B cell (primary cell): ENCODE measurements at regions not wholly inside any gene's neighbourhood (a gene's known extent, or its start where the extent isn't known, plus 50 kb on each side); places are given as distances from the start of the nearest gene placed in this dataset.
"Not testable (repeated sequence)": the region's sequence is repeated elsewhere in the genome, so short reads cannot be mapped to it uniquely, and the experiment has no call there.

Experiments
- ATAC-seq: fragments of 200-7000 bp; cut with Tn5 transposase; one replicate; pipeline ENCODE4 v1.10.0; 2021; ENCODE audit warnings: low read depth, mild to moderate bottlenecking, moderate number of reproducible peaks, moderate library complexity
- CTCF ChIA-PET: fragments of 350-600 bp; sonication (Branson Sonifier 250); formaldehyde crosslinking; loops from one replicate; lab custom pipeline; 2021; ENCODE audit warnings: antibody characterized with exemption, inconsistent platforms; lab: Charles Lee
- POLR2A ChIA-PET: fragments of 350-600 bp; sonication (Branson Sonifier 250); formaldehyde crosslinking; loops from one replicate; lab custom pipeline; 2021; ENCODE audit warnings: antibody characterized with exemption; lab: Charles Lee
- DNase-seq: peaks from one replicate; pipeline ENCODE4 v3.0.0; 2013
- H2AFZ ChIP-seq: 2 replicates; pipeline ENCODE4 v1.6.1; 2012; ENCODE audit warnings: mild to moderate bottlenecking, low read depth, low read length; ENCODE audit not compliant: insufficient read depth, poor library complexity, severe bottlenecking
- H3K27ac ChIP-seq, 2 donors: 1 replicate in 1 of 2; 2 replicates in 1 of 2; pipeline ENCODE4 v1.5.1; 2012 to 2013; ENCODE audit warnings: low read length in 2 of 2, mild to moderate bottlenecking in 2 of 2, moderate library complexity in 1 of 2
- H3K27me3 ChIP-seq, 4 experiments: fragments of 200-600 bp in 1 of 4; sonication (generic) in 1 of 4; replicated peaks in 1 of 4; 1 replicate in 2 of 4; 2 replicates in 2 of 4; pipeline versions ENCODE4 v1.6.1 to v1.7.0; 2013 to 2016; ENCODE audit warnings: low read length in 3 of 4, mild to moderate bottlenecking in 2 of 4, mixed read lengths in 1 of 4, moderate library complexity in 1 of 4; ENCODE audit not compliant: insufficient read depth in 4 of 4, control insufficient read depth in 3 of 4; ENCODE audit errors: control extremely low read depth in 1 of 4
- H3K36me3 ChIP-seq, 2 experiments: replicated peaks in 1 of 2; 1 replicate in 1 of 2; 2 replicates in 1 of 2; pipeline versions ENCODE4 v1.6.1 to v1.7.1; 2013; ENCODE audit warnings: low read length in 1 of 2; ENCODE audit not compliant: insufficient read depth in 2 of 2, control insufficient read depth in 1 of 2; ENCODE audit errors: control extremely low read depth in 1 of 2, extremely low read depth in 1 of 2
- H3K4me1 ChIP-seq, 2 donors: fragments of 200-600 bp in 1 of 2; sonication (generic) in 1 of 2; 1 replicate in 1 of 2; 2 replicates in 1 of 2; pipeline versions ENCODE4 v1.5.1 to v1.6.1; 2013 to 2017; ENCODE audit warnings: low read length in 2 of 2; ENCODE audit not compliant: control insufficient read depth in 2 of 2, insufficient read depth in 2 of 2
- H3K4me2 ChIP-seq: replicated peaks from 2 replicates; pipeline ENCODE3; 2012; ENCODE audit warnings: mild to moderate bottlenecking, low read depth, low read length; ENCODE audit not compliant: poor library complexity, severe bottlenecking
- H3K4me3 ChIP-seq, 5 experiments: fragments of 200-600 bp in 1 of 5; sonication (generic) in 1 of 5; 1 replicate in 3 of 5; 2 replicates in 2 of 5; pipeline versions ENCODE4 v1.5.1 to v1.7.0; 2011 to 2016; ENCODE audit warnings: low read length in 4 of 5, mild to moderate bottlenecking in 4 of 5, low read depth in 2 of 5, control low read depth in 1 of 5, moderate library complexity in 1 of 5; ENCODE audit not compliant: insufficient read depth in 1 of 5; ENCODE audit errors: control extremely low read depth in 1 of 5, extremely low read depth in 1 of 5
- H3K79me2 ChIP-seq: fragments of 200-600 bp; sonication (generic); one replicate; pipeline ENCODE4 v1.6.0; 2016; ENCODE audit warnings: low read length; ENCODE audit not compliant: control insufficient read depth, insufficient read depth
- H3K9ac ChIP-seq: fragments of 200-600 bp; sonication (generic); 2 replicates; pipeline ENCODE4 v1.6.1; 2017; ENCODE audit warnings: mild to moderate bottlenecking, low read length, moderate library complexity
- H3K9me3 ChIP-seq, 3 donors: one replicate each; pipeline versions ENCODE4 v1.6.1 to v1.7.1; 2013; ENCODE audit warnings: low read length in 2 of 3; ENCODE audit not compliant: control insufficient read depth in 2 of 3, insufficient read depth in 1 of 3; ENCODE audit errors: control extremely low read depth in 1 of 3
- H4K20me1 ChIP-seq: 2 replicates; pipeline ENCODE4 v1.6.0; 2012; ENCODE audit warnings: mild to moderate bottlenecking, low read length; ENCODE audit not compliant: insufficient read depth, control insufficient read depth, poor library complexity, severe bottlenecking
- H3K27ac Mint-ChIP-seq: one replicate; pipeline ENCODE4 v1.8.0; 2021; ENCODE audit warnings: mixed read lengths
- H3K27me3 Mint-ChIP-seq: one replicate; pipeline ENCODE4 v1.8.0; 2021; ENCODE audit warnings: mixed read lengths
- H3K4me1 Mint-ChIP-seq: one replicate; pipeline ENCODE4 v1.8.0; 2021; ENCODE audit warnings: mixed read lengths
- H3K4me3 Mint-ChIP-seq: one replicate; pipeline ENCODE4 v1.8.0; 2021; ENCODE audit warnings: mixed read lengths
- H3K9me3 Mint-ChIP-seq: one replicate; pipeline ENCODE4 v1.8.0; 2022; ENCODE audit warnings: mixed read lengths; ENCODE audit not compliant: insufficient read depth
- CTCF ChIP-seq: fragments of 200-600 bp; IDR thresholded peaks from one replicate; pipeline ENCODE4 v1.8.0; 2022; ENCODE audit warnings: antibody characterized with exemption, mild to moderate bottlenecking
- EZH2 ChIP-seq: IDR thresholded peaks from 2 replicates; pipeline ENCODE4 v1.6.1; 2012; ENCODE audit warnings: borderline replicate concordance, low read depth, mild to moderate bottlenecking, moderate library complexity, low read length; ENCODE audit not compliant: insufficient read depth, poor library complexity, severe bottlenecking
- WGBS: methylation state at CpG from one replicate; pipeline ENCODE4 v1.1.5; 2013; ENCODE audit warnings: missing lambda C conversion rate; ENCODE audit not compliant: insufficient coverage; 5-methylcytosine and 5-hydroxymethylcytosine counted together
- intact Hi-C: fragments of 100-400 bp; cut with micrococcal nuclease; formaldehyde crosslinking; loops from one replicate; pipeline ENCODE4 v1.10.0; 2022

GRCh38 chr1:232163533-232163932, 466.4 kb downstream of the SIPA1L2 start:
- no CpG with 5 or more reads among the region's 1 CpG for whole genome bisulfite sequencing
- no peak overlapping the region for H3K27ac ChIP-seq
- ChIA-PET POLR2A (no interaction called here), CTCF (no interaction called here)
- ATAC-seq (no peak), DNase-seq (no peak)
- no peak overlapping the region for H3K4me3 ChIP-seq
- no peaks in the 10 kb centered on the region for H3K36me3 ChIP-seq
- no peak overlapping the region for H2AFZ ChIP-seq
- H3K27me3 Mint-ChIP-seq: peaks cover 3% of the 10 kb centered on the region
- H4K20me1 ChIP-seq: no peaks in the 10 kb centered on the region
- no peaks in the 10 kb centered on the region for H3K4me1 Mint-ChIP-seq
- peaks cover 6% of the 10 kb centered on the region for H3K9me3 Mint-ChIP-seq
- no peak overlapping the region for H3K4me3 Mint-ChIP-seq
- H3K4me1 ChIP-seq: no peaks in the 10 kb centered on the region
- H3K4me2 ChIP-seq: no peak overlapping the region
- peaks cover 0 to 4% (median 0%) of the 10 kb centered on the region in 3 donors for H3K9me3 ChIP-seq
- H3K27ac Mint-ChIP-seq: no peak overlapping the region
- no peaks in the 10 kb centered on the region for H3K27me3 ChIP-seq
- no peak for TF ChIP-seq CTCF
- TF ChIP-seq EZH2: no peak
- H3K79me2 ChIP-seq: no peaks in the 10 kb centered on the region
- intact Hi-C loops: no loop called here
- no peak overlapping the region for H3K9ac ChIP-seq

- H2AFZ ChIP-seq: no peak overlapping the region
- Mint-ChIP-seq H3K27me3 (peaks cover 3% of the 10 kb centered on the region), H3K27ac (no peak overlapping the region), H3K4me3 (no peak overlapping the region), H3K9me3 (peaks cover 9% of the 10 kb centered on the region), H3K4me1 (no peaks in the 10 kb centered on the region)
- H3K79me2 ChIP-seq: no peaks in the 10 kb centered on the region
- WGBS: no CpG with 5 or more reads among the region's 1 CpG
- POLR2A ChIA-PET: no interaction called here
- no peak for ATAC-seq
- no peaks in the 10 kb centered on the region for H3K4me1 ChIP-seq
- intact Hi-C loops: no loop called here
- CTCF ChIA-PET: no interaction called here
- no peak overlapping the region for H3K4me3 ChIP-seq
- no peak overlapping the region for H3K9ac ChIP-seq
- no peaks in the 10 kb centered on the region for H3K27me3 ChIP-seq
- H4K20me1 ChIP-seq: no peaks in the 10 kb centered on the region
- no peak for DNase-seq
- H3K9me3 ChIP-seq: peaks cover 0 to 1% (median 0%) of the 10 kb centered on the region in 3 donors
- no peak overlapping the region for H3K27ac ChIP-seq
- no peaks in the 10 kb centered on the region for H3K36me3 ChIP-seq
- no peak overlapping the region for H3K4me2 ChIP-seq
- TF ChIP-seq CTCF (no peak), EZH2 (no peak)
Observed at GRCh38 chr1:232162001-232162400, 467.9 kb downstream of the SIPA1L2 start.

GRCh38 chr1:232158558-232158957, 471.4 kb downstream of the SIPA1L2 start:
- H3K36me3 ChIP-seq: not testable (repeated sequence)

More at GRCh38 chr1:232158558-232158957, 471.4 kb downstream of the SIPA1L2 start:
- H2AFZ ChIP-seq, H3K27ac Mint-ChIP-seq, H3K9me3 ChIP-seq, H3K27ac ChIP-seq, H4K20me1 ChIP-seq, ATAC-seq, H3K27me3 Mint-ChIP-seq, H3K4me2 ChIP-seq, H3K9ac ChIP-seq, H3K79me2 ChIP-seq, H3K4me1 Mint-ChIP-seq, POLR2A ChIA-PET, H3K27me3 ChIP-seq, DNase-seq, H3K9me3 Mint-ChIP-seq, intact Hi-C loops, H3K4me1 ChIP-seq, CTCF ChIA-PET, H3K4me3 ChIP-seq, H3K4me3 Mint-ChIP-seq: not testable (repeated sequence)
- no CpG with 5 or more reads among the region's 2 CpGs for WGBS
